ENCODE measurements at regions not wholly inside any gene's neighbourhood (a gene's known extent, or its start where the extent isn't known, plus 50 kb on each side); places are given as distances from the start of the nearest gene placed in this dataset.

DNA sequence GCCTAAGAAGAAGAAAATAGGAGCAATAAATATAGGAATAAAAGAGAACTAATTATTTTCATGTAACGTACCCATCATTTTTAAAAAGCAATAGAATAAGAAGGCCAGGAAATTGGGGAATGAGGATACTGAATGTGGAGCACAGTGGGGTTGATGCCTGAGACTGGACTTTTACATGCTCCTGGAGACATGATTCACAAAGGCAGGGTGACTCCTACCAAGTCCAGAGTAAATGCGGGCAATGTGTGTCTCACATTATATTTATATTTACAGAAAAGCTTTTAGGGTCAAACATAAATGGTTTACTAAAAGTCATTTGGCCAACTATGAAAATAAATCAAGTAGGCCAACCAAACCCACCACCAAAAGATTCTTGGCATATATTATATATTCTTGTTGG, 87.9 kb upstream of the COL5A2 start:
- Histone ChIP-seq H3K27ac (ENCODE audit: low read depth) (no peak overlapping the region), H3K36me3 (ENCODE audit: insufficient read depth) (no peaks in the 10 kb centered on the region), H3K4me1 (ENCODE audit: insufficient read depth) (no peaks in the 10 kb centered on the region), H2AFZ (no peak overlapping the region), H3K9me2 (ENCODE audit: insufficient read depth) (peaks cover 5% of the 10 kb centered on the region; the same call in 1 of the 2 replicates), H3K27me3 (ENCODE audit: insufficient read depth) (no peaks in the 10 kb centered on the region), H4K20me1 (replicated peaks; ENCODE audit: insufficient read depth) (no peaks in the 10 kb centered on the region), H3K79me2 (replicated peaks; ENCODE audit: insufficient read depth) (no peaks in the 10 kb centered on the region), H3K4me3 (no peak overlapping the region), H3K4me2 (no peak overlapping the region), H3F3A (replicated peaks; ENCODE audit: low read depth) (no peaks in the 10 kb centered on the region)
- no peaks in the 10 kb centered on the region for H3K27me3 Mint-ChIP-seq (ENCODE audit: insufficient read depth, low read depth, poor library complexity)
- no peaks in the 10 kb centered on the region; the same call in 2 of the 3 replicates for H3K36me3 Mint-ChIP-seq (ENCODE audit: low read depth)
- TF ChIP-seq ETS1 (IDR thresholded peaks at IDR 0.05): no peak
- TF ChIP-seq ZNF331 (CRISPR knock-in tag; IDR thresholded peaks at IDR 0.05; ENCODE audit: low read depth): no peak
- no peak for TF ChIP-seq JUNB (IDR thresholded peaks at IDR 0.05; ENCODE audit: unreplicated experiment)
- no peak for TF ChIP-seq ZNF462 (CRISPR knock-in tag; IDR thresholded peaks at IDR 0.05)
- no peak for TF ChIP-seq CTCF (conservative IDR thresholded peaks at IDR 0.05; ENCODE audit: low read depth in 2 of 2)
- DNase-seq (ENCODE audit: low spot score) (no peak), ATAC-seq (no peak)
- no peaks in the 10 kb centered on the region for H3K4me1 Mint-ChIP-seq
- no peak overlapping the region for H3K4me3 Mint-ChIP-seq
- peaks cover 4% of the 10 kb centered on the region; the same call in 2 of the 3 replicates for H3K9me3 Mint-ChIP-seq
- no peak overlapping the region for H3K27ac Mint-ChIP-seq

Measured in GM23338 (cell line).